GM19438 (cell line): ENCODE measurements at regions not wholly inside any gene's neighbourhood (a gene's known extent, or its start where the extent isn't known, plus 50 kb on each side); places are given as distances from the start of the nearest gene placed in this dataset.
"Not testable (repeated sequence)": the region's sequence is repeated elsewhere in the genome, so short reads cannot be mapped to it uniquely, and the experiment has no call there.

Source experiments
- ATAC-seq: cut with Tn5 transposase; IDR thresholded peaks from one replicate; pipeline ENCODE4 v1.9.1; 2021; ENCODE audit warnings: low read depth; ENCODE audit not compliant: unreplicated experiment

GRCh38 chr2:36302911-36303310 lies 52.7 kb upstream of the CRIM1 start:
- no peak for ATAC-seq

- no peak for ATAC-seq
Observed at GRCh38 chr2:36301843-36302242, 53.7 kb upstream of the CRIM1 start.

GRCh38 chr2:36300697-36301096 lies 54.9 kb upstream of the CRIM1 start:
- no peak for ATAC-seq

- ATAC-seq: no peak
Observed at GRCh38 chr2:36296798-36297197, 58.8 kb upstream of the CRIM1 start.

GRCh38 chr2:36294316-36294721 lies 61.3 kb upstream of the CRIM1 start:
- no peak for ATAC-seq

GRCh38 chr2:36290306-36290856 lies 65.2 kb upstream of the CRIM1 start:
- ATAC-seq: no peak

- ATAC-seq: no peak
Observed at GRCh38 chr2:36289731-36290130, 65.8 kb upstream of the CRIM1 start.

DNA sequence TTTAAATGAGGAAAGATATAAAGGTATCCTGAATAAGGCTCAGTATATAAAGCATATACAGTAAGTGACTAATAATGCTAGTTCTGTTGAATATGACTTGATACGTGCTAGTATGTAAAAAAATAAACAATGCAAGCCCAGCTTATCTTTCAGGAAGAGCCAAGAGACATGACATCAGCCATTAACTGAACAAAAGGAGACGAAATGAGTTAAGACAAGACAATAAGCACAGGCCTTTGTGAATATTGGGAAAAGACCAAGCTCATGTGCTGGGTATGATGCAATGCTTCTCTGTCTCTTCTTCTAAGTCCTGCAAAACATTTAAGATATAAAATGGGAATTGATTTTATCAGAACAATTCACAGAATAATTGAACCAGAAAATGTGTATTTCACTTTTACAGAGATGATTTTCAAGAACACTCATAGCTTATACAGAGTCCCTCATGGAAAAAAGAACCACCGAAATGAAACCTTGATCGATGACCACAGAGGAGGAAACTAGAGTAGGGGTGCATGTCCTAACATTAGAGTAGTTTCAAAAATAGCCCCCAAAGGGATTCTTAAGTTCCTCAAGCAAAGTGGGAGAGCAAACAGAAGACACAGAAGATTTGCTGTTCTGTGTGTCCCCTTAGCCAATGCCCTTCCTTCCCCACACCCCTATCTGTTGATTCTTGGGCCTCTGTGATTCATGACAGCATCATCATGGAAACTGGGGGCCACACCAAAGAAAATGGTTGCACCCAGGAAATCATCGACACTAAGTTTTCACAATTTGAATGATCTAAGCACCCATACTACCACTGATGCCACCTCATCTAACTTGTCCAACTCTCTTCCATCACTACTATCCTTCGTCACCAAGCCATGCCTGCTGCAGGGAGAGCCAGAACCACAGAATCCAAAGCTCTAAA lies 68.0 kb upstream of the CRIM1 start:
- ATAC-seq: no peak

GRCh38 chr2:36279506-36279905 lies 76.1 kb upstream of the CRIM1 start:
- ATAC-seq: not testable (repeated sequence)

DNA sequence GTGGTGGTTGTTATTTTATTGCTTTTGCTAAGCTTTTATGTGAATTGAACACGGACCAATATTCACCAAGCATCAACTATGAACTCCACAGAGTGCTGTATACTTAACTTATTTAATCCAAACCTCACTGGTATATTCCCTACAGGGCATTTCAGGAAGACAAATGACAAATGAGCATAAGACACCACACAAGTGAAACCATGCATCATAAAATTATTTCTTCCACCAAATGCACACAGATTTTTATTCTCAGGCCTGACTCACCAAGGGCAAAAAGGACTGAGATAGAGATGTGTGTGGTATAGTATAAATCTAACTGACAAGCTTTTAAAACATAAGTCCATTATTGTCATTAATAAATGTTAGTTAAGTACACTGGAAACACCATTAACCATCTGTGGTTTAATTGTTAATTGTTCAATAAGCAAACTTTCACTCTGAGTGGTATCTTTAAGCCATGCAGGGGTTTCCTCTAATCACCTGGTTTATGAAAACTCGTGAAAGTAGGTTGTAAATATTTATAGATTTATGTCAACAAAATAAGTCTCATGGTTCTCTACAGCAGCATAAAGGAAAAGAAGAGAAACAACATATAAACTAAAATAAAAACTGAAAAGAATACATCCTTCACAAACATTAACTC lies 77.6 kb upstream of the CRIM1 start:
- ATAC-seq: no peak

- ATAC-seq: no peak
Observed at GRCh38 chr2:36277146-36277808, 78.3 kb upstream of the CRIM1 start.

- ATAC-seq: no peak
Observed at GRCh38 chr2:36271266-36271665, 84.3 kb upstream of the CRIM1 start.

- ATAC-seq: no peak
Observed at GRCh38 chr2:36270758-36271157, 84.8 kb upstream of the CRIM1 start.

- no peak for ATAC-seq
Observed at GRCh38 chr2:36267194-36267593, 88.4 kb upstream of the CRIM1 start.

DNA sequence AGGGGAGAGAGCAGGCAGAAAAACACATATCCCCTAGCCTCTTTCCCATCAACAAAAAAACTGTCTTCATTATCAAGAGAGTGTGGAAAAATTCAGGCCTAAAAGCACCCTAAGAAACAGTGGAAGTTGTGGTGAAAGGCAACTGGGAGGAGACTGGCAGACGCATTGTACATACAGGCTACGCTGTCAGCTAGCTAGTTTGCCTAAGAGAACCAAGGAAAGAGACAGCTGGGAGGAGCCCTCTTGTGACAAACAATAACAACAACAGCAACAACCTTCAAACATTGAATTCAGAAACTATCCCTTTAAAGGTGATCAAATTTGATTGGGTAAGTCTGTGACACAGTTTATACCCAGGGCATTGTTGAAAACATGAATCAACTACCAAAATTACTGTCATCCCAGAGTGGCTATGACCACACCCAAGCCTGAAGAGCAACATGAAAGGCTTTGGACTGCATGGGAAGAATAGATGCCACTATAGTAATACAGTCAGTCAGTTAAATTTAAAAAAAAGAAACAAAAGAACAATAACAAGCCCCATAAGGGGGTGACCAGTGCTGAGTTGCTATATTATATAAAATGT lies 88.9 kb upstream of the CRIM1 start:
- no peak for ATAC-seq

DNA sequence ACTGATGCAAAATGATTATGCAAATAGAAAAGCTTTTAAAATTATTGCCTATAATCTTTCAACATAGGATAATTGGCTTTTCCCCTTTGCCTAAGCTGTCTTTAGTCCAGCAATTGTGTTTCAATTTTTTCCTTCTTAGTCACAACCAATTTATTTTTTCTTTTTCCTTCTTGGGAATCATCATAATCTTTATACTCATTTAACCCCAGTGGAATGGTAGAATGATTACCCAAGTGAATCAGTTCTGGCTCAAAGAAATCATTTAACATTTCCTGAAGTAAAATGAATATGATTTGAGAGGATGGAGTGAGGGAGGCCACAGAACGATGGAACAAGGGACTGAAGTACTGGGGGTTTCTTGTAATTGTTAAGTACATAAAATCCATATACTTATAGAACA lies 93.0 kb upstream of the CRIM1 start:
- ATAC-seq: no peak

- ATAC-seq: no peak
Observed at GRCh38 chr2:36255863-36256262, 99.7 kb upstream of the CRIM1 start.

- ATAC-seq: no peak
Observed at GRCh38 chr2:36253086-36253485, 102.5 kb upstream of the CRIM1 start.

DNA sequence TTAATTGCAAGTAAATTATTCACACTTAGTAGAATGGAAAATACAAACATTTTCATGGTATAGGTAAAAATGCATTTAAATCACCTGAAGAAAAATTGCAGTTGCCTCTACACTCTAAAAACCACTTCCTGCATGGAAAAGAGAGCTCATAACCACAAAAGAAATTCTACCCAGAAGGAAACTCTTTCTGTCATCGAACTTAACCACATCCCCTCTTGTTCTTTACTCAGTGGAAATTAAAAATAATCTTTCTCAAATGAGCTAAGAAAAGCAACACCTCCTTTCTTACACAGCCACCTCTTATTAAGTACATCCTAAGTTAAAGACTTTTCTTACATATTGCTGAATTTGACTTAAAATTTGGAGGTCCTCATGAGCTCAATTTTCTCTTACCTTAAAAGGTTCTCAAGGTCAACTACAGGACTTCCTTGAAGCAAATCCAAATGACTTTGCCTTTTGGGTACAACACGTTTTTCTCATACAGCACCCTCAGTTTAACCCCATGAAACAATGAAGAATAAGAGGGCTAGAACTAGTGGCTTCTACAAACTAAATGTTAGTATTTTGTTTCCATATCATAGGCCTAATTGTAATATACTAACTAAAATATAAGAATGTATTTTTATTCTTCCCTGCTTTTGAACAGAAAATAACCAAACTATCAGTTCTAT lies 109.1 kb upstream of the CRIM1 start:
- ATAC-seq: peak; percentile 79

DNA sequence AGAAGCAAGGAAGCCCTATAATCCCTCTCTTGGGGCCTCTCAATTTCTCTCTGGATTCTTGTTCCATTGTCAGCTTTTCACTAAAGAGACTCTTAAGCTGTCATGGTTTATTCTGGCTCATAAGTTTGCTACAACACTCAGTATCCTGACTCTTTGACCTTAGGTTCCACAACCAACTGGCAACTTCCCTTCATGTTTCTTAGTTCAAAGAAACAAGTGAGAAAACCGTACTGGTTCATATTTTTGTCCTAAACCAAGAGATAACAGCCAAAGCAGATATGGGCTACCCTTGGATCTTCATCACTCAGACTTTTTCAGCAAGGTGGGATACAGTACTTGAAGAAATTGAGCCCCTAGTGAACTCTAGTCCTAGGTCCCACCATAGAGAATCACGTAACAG lies 109.9 kb upstream of the CRIM1 start:
- no peak for ATAC-seq
